ENCODE measurements at regions not wholly inside any gene's neighbourhood (a gene's known extent, or its start where the extent isn't known, plus 50 kb on each side); places are given as distances from the start of the nearest gene placed in this dataset.
"Not testable (repeated sequence)": the region's sequence is repeated elsewhere in the genome, so short reads cannot be mapped to it uniquely, and the experiment has no call there.

GRCh38 chr14:84065811-84066210, 1464.1 kb upstream of the FLRT2 start:
- DNase-seq, result no peak

GRCh38 chr14:84068288-84068687, 1461.7 kb upstream of the FLRT2 start:
- DNase-seq, result no peak

DNA sequence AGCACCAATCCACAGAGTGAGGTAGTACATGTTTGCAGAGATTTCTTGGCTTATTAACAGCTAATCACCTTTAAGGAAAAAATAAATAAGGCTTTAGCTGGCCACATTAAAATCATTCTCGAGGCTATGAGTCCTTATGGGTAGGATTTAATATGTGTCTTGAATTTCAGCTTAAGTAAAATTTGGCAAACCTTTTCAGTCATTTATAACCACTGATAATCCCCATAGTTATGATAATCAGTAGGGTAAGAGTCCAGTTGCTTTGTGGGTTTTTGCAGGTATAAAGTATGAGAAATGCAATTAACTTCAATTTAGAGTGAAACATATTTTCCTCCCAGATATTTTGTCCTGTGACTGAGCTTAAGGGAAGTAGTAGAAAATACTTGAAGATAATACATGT, 1458.9 kb upstream of the FLRT2 start:
- DNase-seq, result no peak

DNA sequence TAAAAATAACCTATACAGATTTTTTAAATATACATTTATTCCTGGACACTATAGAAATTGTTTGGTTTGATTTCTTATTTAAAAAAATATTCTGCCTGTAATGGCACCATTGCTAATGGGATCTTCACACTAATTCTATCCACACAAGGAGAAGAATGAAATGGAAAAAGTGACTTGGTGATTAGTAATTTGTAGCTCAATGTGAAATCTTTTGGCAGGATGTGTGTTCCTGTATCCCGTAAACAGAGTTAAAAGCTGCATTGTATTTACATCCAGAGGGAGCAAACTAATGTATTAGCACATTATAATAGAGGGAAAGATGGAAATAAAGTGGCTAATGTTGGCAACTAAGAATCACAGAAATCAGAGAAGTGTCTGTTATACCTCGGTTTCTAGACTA, 1455.3 kb upstream of the FLRT2 start:
- no peak for DNase-seq

GRCh38 chr14:84080944-84081343, 1449.0 kb upstream of the FLRT2 start:
- DNase-seq, result no peak

DNA sequence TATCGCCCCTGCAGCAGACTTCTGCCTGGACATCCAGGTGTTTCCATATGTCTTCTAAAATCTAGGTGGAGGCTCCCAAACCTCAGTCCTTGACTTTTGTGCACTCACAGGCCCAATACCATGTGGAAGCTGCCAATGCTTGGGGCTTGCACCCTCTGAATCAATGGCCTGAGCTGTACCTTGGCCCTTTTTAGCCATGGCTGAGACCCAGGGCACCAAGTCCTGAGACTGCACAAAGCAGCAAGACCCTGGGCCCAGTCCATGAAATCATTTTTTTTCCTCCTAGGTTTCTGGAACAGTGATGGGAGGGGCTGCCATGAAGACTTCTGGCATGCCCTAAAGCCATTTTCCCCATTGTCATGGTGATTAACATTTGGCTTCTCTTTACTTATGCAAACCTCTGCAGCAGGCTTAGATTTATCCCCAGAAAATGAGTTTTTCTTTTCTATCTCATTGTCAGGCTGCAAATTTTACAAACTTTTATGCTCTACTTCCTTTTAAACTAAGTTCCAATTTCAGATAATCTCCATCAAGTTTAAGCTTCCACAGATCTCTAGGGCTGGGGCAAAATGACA, 1445.8 kb upstream of the FLRT2 start:
- no peak for DNase-seq

DNA sequence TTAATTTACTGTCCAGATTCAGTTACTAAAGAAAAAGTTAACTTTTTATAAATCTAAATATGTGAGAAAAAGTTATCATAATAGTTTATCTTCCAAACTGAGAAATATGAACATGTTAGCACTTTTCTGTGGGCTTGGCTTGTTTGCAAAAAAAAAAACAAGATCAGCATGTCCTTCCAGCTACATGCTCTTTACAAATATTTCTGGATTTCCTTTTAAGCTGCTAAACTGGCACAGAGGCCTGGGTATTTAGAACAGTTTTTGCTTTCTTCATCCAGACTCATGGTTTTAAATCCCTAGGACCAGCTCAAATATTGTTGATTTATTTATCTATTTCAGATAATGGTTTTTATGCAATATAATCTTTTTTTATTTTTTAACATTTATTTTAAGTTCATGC, 1444.5 kb upstream of the FLRT2 start:
- no peak for DNase-seq

DNA sequence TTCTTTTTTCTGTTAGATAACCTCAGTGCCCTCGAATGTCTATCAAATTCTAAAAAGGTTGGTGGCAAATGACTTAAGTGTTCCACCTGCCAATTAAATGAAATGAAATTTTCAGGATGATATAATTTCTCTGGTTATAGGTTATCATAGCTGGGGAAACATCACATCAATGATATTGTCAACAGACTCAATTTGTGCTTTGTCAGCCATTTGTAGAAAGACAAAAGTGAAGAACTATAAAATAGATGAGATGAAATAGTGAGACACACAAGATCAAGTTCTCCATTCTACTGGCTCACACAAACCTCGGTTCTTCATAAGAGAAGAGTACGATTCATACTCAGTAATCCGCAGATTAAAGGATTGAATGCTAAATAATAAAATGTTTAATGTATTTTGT, 1443.2 kb upstream of the FLRT2 start:
- no peak for DNase-seq

- DNase-seq, result no peak
These were observed 1441.9 kb upstream of the FLRT2 start for GRCh38 chr14:84087986-84088531.

- no peak for DNase-seq
These were observed 1439.1 kb upstream of the FLRT2 start for GRCh38 chr14:84090837-84091236.

DNA sequence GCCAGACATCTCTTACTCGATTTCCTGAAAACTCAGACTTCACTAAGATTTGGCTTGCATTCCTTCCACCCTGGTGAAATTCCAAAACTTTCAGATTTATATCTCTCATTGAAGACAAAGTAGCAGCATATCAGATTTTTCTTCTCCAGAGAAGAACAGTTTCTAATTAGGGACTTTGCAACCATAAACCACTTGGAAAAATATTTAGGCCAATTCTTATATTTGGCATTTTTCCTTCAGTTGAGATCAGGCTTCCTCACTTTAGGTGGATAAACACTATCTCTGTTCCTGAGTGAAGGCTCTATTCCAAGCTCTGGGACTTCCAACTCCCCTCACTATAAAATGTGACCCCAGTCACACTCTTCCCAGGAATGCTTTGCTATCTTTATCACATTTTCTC, 1434.3 kb upstream of the FLRT2 start:
- DNase-seq, result no peak

- no peak for DNase-seq
These were observed 1431.7 kb upstream of the FLRT2 start for GRCh38 chr14:84098261-84098660.

GRCh38 chr14:84099560-84099959, 1430.4 kb upstream of the FLRT2 start:
- DNase-seq, result not testable (repeated sequence)

GRCh38 chr14:84107835-84108343, 1422.1 kb upstream of the FLRT2 start:
- no peak for DNase-seq

DNA sequence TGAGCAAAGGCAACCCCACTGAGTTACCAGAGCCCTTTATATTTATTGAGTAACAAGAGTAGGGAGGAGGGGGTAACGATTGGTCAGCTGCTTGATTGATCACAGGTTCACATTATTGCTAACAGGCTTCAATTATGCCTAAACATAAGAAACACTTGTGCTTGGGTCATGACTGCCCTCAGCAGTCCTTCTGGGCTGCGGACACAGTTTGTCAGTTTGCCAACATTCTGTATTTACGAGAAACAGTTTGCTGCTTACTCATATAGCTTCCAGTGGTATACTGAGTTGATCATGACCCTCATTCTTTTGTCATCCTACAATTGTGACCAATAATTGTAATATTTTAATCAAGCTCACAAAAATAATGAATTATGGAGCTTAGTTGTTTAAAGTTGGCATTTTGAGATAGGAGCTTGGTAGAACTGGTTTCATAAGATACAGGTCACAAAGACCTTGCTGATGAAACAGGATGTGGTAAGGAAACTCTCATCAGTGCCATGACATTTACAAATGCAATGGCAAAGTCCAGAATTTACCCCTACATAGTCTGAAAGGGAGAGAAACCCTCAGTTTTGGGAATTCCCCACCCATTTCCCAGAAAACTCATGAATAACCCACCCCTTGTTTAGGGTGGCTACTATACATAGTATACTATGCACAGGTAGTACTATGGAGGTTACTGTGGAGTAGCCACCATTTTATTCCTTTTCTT, 1421.0 kb upstream of the FLRT2 start:
- DNase-seq, result no peak

DNA sequence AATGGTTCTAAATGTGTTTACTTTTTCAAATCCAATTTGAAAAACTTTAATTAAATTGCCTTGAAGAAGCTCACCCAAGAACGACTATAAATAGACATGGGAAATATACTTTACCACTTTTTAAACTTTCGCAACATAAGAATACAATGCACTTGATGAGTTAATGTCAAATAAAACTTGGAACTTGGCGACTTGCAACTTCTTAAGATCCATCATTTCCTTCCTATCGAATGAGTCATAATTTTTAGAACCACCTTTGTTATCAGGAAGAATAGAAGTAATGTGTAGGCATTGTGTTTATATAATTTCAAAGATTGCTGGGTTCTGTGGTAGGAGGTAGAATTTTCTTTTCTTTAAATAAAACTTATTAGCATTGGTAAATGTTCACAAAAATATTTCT, 1417.4 kb upstream of the FLRT2 start:
- no peak for DNase-seq

- no peak for DNase-seq
These were observed 1404.3 kb upstream of the FLRT2 start for GRCh38 chr14:84125676-84126075.

- no peak for DNase-seq
These were observed 1402.4 kb upstream of the FLRT2 start for GRCh38 chr14:84127495-84127894.

DNA sequence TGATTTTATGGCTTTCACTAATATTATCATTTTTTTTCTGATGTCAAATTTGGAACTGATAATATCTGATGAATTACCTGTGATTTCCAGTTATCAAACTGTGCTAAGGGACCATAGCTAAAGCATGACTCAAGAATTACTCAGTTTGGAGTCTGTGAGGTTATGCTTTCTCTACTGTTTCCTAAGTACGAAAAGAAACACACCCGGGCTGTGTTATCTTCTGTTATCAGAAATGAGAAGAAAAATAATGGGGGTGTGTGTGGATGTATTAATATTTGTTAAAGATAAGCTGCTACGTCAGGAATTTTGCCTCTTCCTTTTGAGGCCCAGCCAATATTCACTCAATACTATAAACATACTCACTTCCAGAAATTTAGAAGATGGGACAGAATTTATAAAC, 1401.9 kb upstream of the FLRT2 start:
- DNase-seq, result no peak

DNA sequence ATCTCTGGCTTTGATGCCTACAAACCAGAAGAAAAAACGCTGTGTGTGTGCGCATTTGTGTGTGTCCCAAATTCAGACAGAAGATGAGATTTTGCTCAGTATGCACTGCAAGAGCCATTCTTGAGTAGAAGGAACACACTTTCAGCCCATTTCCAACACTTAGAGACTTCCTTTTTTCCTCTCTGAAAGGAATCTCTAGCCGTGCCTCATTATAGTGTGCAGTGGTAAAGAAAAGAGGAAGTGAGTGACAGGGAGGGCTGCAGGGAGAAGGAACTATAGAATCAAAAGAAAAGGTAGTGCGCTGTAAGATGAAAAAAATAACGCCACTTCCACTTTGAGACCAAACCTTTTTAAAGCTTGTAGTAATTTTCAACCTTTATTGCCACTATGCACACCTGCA, 1400.9 kb upstream of the FLRT2 start:
- no peak for DNase-seq

DNA sequence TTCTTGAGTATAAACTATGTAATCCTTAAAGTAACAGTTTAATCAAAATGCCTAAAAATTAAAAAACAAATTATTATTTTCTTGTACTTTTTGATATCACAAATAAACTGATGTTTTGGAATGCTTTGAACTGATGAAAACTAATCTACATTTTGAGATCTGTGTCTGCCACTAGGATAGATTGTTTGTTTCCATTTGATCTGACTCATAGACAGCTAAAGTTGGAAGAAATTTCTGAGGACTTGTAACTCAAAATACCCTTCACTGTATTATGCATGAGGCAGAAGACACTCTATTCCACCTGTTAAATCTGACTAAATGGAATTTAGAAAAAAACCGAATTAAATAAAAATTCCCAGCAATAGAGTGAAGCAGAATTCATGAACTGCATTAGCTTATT, 1400.0 kb upstream of the FLRT2 start:
- DNase-seq, result no peak

DNA sequence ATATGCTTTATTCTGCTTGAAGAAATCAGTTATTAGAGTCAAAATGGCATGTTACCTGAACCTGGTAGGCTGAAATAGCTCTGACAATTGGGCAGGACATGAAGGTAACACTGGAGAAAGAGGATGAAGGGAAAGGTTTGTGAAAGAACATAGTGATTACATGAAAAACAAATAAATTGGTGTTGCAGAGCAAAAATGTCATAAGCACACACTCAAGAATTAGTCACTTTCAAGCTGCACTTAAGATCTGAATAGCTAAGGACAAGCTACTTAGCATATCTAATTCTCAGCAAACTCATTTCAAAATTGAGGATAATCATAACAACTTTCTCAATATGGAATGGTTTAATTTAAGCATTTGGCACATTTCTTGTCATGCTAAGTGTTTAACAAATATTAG, 1398.0 kb upstream of the FLRT2 start:
- DNase-seq, result no peak

- DNase-seq, result no peak
These were observed 1385.8 kb upstream of the FLRT2 start for GRCh38 chr14:84144166-84144565.

- no peak for DNase-seq
These were observed 1377.5 kb upstream of the FLRT2 start for GRCh38 chr14:84152452-84152851.

DNA sequence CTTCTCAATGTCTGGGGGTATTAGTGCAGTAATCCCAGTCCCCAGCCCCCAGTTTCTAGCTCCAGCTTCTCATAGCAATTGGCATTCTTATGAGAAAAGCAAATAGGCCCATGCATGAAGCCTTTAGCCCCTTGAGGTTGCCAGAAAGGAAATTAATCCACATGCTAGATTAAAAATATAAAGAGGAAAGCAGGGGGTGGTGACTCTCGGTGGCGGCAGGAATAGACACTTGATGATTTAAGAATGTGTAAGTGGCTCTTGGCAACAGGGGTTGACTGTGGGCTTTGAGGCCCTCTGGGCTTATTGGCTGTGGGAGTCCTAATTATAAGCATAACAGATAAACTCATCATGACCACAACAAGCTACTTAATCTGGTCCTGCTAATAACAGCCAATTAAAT, 1367.3 kb upstream of the FLRT2 start:
- no peak for DNase-seq
